HG03460 (cell line): ENCODE measurements at regions not wholly inside any gene's neighbourhood (a gene's known extent, or its start where the extent isn't known, plus 50 kb on each side); places are given as distances from the start of the nearest gene placed in this dataset.

Experiments used
- ATAC-seq: cut with Tn5 transposase; IDR thresholded peaks from one replicate; pipeline ENCODE4 v1.9.1; 2021; ENCODE audit not compliant: unreplicated experiment

DNA sequence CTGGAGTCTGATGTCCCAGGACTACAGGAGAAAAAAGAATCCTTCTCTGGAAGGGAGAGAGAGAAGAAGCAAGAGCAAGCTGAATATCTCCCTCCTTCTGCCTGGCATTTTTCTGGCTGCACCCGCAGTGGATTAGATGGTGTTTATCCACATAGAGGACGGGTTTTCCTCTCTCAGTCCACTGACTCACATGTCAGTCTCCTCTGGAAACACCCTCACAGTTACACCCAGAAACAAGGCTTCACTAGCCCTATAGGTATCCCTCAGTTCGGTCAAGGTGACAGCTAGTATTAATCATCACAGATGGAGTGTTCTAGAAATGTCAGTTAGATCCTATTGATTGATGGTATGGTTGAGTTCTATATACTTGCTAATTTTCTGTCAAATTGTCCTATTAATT is 87.9 kb downstream of the RHOU start:
- ATAC-seq: no peak

DNA sequence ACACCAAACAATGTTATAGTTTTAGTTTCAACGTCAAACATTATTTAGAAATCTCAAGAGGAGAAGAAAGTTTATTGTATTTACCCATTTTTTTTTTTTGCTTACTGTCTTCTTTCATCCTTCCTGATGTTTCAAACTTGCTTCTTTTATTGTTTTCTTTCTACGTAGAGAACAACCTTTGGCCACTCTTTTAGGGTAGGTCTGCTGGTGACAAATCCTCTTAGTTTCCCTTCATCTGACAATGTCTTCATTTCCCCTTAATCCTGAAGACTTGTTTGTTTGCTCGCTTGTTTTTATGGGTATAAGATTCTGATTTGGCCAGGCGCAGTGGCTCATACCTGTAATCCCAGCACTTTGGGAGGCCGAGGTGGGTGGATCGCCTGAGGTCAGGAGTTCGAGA is 89.1 kb downstream of the RHOU start:
- no peak for ATAC-seq

DNA sequence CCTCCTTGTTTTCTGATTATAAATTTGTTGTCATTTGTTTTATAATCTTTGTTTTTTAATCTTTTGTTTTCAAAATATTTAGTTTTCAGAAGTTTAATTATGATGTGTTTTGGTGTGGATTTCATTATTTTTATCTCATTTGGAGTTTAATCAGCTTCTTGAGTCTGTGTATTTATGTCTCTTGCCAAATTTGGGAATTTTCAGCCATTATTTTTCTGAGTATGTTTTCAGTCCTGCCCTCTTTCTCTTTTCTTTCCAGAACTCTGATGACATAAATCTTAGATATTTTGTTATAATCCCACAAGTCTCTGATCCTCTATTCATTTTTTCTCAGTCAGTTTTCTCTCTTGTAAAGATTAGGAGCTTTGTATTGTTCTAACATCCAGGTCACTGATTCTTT is 89.8 kb downstream of the RHOU start:
- ATAC-seq: no peak

- peak; percentile 83 for ATAC-seq
Measured at GRCh38 chr1:228825840-228826484, 90.7 kb downstream of the RHOU start.

- ATAC-seq: no peak
Measured at GRCh38 chr1:228827019-228827418, 91.7 kb downstream of the RHOU start.

DNA sequence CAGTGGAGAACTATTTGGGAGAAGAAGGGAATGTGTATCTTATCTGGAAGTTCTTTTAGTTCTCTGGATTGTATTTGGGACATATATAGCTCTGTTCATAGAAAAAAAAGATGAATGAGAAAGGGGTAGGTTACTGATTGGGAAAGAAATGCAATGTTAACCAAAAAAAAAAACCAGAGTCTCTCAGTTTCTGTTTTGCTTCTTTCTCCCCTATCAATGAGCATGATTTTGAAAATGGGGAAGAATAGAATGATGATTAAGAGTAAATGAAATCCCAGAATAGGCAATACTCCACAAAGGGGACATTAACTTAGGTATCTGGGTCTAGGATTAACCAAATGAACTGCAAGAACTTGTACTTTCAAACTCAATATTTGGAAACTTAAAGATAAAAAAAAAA is 92.9 kb downstream of the RHOU start:
- ATAC-seq: no peak

DNA sequence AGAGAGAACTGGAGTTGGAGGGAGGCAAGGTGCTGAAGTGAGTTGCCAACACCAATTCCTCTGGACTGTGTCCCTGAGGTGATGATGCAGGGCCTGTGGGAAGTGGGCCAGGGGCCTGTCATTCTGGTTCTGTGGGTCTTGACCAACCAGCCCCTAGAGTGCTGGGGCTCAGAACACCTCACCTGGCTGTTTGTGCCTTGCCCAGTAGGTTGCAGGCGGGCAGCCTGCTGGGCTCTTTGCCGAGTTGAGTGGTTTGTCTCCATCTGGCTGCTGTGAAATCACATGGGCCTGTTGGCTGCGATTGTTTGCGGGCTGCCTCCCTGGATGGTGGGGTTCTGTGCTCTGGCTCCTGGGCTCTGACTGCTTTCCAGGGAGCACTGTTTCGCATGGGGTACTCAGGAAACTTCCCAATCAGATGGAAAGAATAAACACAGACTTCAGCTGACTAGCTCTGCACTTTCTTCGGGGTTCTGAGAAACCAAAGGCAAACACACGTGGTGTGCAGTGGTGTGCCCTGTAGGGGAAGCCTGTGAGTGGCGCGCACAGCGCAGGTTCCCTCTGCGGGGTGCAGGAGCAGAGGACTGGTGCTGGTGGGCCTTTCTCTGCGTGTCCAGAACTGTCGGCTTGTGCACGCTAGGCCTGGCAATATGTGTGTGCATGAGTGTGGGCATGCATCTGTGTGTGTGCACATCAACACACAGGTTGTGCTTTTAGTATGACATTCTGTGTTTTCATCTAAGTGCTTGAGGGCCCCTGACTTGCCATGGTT is 95.1 kb downstream of the RHOU start:
- no peak for ATAC-seq

- peak; percentile 82 for ATAC-seq
Measured at GRCh38 chr1:228830954-228831481, 95.7 kb downstream of the RHOU start.

- ATAC-seq: no peak
Measured at GRCh38 chr1:228833911-228834688, 98.8 kb downstream of the RHOU start.

DNA sequence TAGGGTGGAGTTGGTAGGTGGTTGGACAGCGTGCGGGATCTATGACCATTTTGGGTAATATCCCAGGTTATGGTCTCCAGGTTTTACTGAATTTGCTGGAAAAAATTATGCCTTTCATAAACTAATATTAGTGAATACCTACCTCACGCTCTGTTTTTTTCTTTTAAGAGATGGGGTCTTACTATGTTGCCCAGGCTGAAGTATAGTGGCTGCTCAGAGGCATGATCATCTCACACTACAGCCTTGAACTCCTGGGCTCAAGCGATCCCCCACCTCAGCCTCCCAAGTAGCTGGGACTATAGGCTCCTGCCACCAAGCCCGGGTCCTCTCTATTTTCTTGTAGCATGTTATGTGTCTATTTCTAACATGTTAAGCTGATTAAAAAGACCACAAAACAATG is 100.2 kb downstream of the RHOU start:
- ATAC-seq: no peak

- ATAC-seq: no peak
Measured at GRCh38 chr1:228835911-228836310, 100.6 kb downstream of the RHOU start.

DNA sequence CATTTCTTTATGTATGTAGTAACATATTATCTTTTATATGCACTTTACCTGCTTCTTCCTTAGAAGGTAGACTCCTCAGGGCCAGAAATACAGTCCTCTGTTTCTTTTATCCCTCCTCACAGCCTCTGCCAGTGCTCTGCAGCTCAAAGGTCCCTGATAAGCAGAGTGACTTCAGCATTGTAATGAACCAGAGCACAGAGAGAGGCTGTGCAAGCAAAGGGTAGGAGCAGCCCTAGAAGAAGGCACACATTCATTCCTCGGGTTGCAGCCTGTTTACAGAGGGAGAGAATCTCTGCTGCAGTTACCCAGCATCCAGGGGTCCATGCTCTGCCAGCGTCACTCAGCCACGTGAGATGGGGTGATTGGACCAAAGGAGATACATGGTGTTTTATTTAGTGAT is 101.1 kb downstream of the RHOU start:
- ATAC-seq: no peak

GRCh38 chr1:228837032-228837431 is 101.8 kb downstream of the RHOU start:
- no peak for ATAC-seq

DNA sequence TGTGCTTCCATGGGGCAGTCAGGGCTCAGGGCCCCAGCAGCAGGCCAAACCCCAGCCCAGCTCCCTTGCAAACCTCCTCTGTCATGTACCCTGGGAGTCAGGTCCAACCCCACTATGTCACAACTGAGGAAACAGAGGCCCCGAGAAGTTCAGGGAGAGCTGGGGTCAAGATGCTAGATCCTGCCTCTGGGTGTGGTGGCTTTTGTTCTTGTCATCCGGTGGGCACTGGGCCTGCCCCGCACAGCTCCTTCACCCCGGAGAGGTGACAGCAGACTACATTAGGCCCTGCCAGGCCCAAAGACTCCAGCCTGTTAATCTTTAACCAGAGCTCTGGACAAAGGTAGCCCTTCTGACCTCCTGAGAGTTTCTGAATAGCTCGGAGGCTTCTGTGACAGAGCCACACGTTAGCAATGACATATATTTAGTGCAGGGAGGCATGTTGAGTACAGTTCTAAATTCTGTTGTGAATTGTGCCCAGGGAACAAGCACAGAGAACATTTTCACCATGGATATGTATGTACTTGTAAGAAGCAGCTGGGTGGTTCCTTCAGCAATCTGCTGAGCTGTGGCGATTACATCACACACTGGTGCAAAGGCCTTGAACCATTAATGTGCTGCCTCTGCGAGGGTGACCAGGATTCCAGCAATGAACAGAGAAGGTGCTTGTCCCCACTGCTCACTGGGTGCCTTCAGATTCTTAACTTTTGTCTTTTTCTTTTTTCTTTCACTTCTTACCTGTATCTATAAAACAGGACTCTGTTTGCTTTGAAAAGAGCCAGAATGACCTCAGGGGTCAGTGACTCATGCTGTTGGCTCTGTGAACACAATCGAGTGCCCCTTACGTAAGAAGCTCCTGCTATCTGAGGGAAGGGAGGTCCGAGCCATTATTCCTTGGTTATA is 102.8 kb downstream of the RHOU start:
- ATAC-seq: peak; percentile 56

DNA sequence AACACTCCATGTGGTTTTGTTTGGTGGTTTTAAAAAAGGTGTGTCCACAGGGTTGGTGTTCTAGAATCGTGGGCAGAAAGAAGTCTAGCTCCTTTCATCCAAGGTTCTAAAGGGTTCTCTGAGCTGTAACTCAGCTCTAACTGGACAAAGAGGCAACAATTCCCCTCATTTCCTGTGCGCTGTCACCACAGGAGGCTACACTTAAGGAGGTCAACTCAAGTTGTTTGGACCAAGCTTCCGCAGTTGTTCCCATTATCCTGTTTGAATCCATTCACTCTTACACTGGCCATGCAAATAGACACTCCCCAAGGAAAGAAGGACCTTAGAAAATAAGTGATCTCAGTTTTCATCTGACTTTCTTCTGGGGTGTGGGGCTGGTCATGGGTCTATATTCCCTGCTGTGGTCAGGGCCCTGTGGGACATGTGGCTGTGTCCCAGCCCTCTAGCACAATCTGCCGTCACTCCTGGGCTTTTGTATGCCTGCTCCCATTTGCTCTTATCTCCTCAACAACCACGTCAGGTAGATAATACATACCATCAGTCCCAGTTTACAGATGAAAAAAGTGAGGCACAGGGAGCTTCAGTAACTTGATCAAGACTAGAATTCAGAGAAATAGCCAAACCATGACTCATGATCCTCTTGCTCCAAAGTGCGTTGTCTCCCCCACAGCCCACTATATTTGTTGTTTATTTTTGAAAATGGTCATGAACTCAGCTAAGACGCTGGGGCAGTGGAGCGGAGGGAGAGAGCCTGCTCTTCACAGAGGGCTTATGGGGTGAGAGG is 103.6 kb downstream of the RHOU start:
- ATAC-seq: no peak

GRCh38 chr1:228839656-228840055 is 104.4 kb downstream of the RHOU start:
- ATAC-seq: no peak

GRCh38 chr1:228841632-228842031 is 106.4 kb downstream of the RHOU start:
- no peak for ATAC-seq

DNA sequence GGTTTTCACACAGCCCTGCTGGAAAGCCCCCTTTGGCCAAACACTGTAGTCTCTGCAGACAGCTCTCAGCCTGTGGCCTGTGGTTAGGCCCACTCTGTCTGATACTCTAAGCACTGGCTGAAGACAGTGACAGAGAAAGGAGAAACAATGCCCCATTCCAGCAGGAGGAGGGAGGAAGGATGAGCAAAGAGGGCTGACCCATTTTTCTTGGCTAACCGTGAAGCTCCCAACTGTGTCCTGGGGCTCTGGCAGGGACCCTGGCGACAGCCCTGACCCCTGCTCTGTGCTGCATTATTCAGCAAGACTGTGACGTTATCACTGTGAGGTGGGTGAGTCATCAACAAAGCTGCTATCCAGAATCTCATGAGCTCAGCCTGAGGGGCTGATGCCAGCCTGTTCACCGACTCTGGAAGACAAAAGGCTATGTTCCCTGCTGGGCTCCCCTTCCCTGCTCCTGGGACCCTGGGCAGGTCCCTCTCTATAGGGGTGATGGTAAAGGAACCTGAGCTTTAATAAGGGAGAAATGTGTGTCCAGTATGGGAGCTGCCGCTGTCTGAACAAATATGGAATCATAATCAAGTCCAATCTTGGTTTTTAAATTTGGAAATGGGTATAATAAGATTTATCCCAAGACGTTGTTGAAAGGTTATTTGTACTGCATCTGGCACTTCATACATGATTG is 107.0 kb downstream of the RHOU start:
- ATAC-seq: peak; percentile 62

- ATAC-seq: no peak
Measured at GRCh38 chr1:228845101-228845500, 109.8 kb downstream of the RHOU start.
